Lower leg skin (tissue), 4 donors: ENCODE measurements at regions not wholly inside any gene's neighbourhood (a gene's known extent, or its start where the extent isn't known, plus 50 kb on each side); places are given as distances from the start of the nearest gene placed in this dataset.

Source experiments
- DNase-seq, 2 donors: peaks; one replicate each; pipeline ENCODE4 v3.0.0-alpha.2; 2019; ENCODE audit warnings: low spot score in 2 of 2
- H3K4me3 ChIP-seq: fragments of 200-600 bp; sonication (generic); 2 replicates; pipeline ENCODE4 v1.5.1; 2017; ENCODE audit warnings: mild to moderate bottlenecking, low read depth; ENCODE audit not compliant: poor library complexity, severe bottlenecking
- CTCF ChIP-seq, 3 donors: fragments of 450-650 bp; IDR thresholded peaks; one replicate each; pipeline ENCODE4 v1.5.1; 2016; ENCODE audit warnings: antibody characterized with exemption in 3 of 3, mild to moderate bottlenecking in 3 of 3, moderate library complexity in 2 of 3
- POLR2A ChIP-seq, 2 donors: fragments of 450-650 bp; IDR thresholded peaks; one replicate each; pipeline ENCODE4 v1.6.1; 2016 to 2017; ENCODE audit warnings: antibody characterized with exemption in 2 of 2, mild to moderate bottlenecking in 1 of 2, moderate library complexity in 1 of 2
- WGBS, 2 donors: methylation state at CpG; one replicate each; pipeline ENCODE4 v1.1.5; 2018; 5-methylcytosine and 5-hydroxymethylcytosine counted together
- intact Hi-C: fragments of 100-400 bp; cut with DNase I; formaldehyde crosslinking; loops from one replicate; pipeline ENCODE4 v1.15.0; 2023; ENCODE audit warnings: low total_unique reads

- DNase-seq: no peak
- TF ChIP-seq CTCF (IDR thresholded peaks at IDR 0.05) (no peak), POLR2A (IDR thresholded peaks at IDR 0.05) (no peak)
- no peak overlapping the region for H3K4me3 ChIP-seq
- intact Hi-C loops: no loop called here
- 66 to 80% methylated on average over 2 of the region's 2 CpGs for WGBS, 2 donors
Observed at GRCh38 chr1:112250892-112251291, 145.1 kb upstream of the CTTNBP2NL start.

- DNase-seq: no peak
- intact Hi-C loops: no loop called here
- TF ChIP-seq CTCF (IDR thresholded peaks at IDR 0.05) (no peak), POLR2A (IDR thresholded peaks at IDR 0.05) (no peak)
- WGBS, 2 donors: 37 to 50% methylated on average over 6 of the region's 6 CpGs
- H3K4me3 ChIP-seq: no peak overlapping the region
Observed at GRCh38 chr1:112251766-112252506, 144.1 kb upstream of the CTTNBP2NL start.

- 64 to 69% methylated on average over 2 of the region's 2 CpGs for WGBS, 2 donors
- no peak for DNase-seq
- TF ChIP-seq CTCF (IDR thresholded peaks at IDR 0.05) (no peak), POLR2A (IDR thresholded peaks at IDR 0.05) (no peak)
- no peak overlapping the region for H3K4me3 ChIP-seq
- intact Hi-C loops: no loop called here
Observed at GRCh38 chr1:112253366-112253765, 142.6 kb upstream of the CTTNBP2NL start.

GRCh38 chr1:112255080-112255479 is 140.9 kb upstream of the CTTNBP2NL start:
- intact Hi-C loops: no loop called here
- 65 to 100% methylated on average over 1 of the region's 1 CpG for WGBS, 2 donors
- TF ChIP-seq CTCF (IDR thresholded peaks at IDR 0.05) (no peak), POLR2A (IDR thresholded peaks at IDR 0.05) (no peak)
- DNase-seq: no peak
- no peak overlapping the region for H3K4me3 ChIP-seq

GRCh38 chr1:112256411-112256810 is 139.6 kb upstream of the CTTNBP2NL start:
- 25 to 53% methylated on average over 1 of the region's 1 CpG for WGBS, 2 donors
- H3K4me3 ChIP-seq: no peak overlapping the region
- DNase-seq: no peak
- intact Hi-C loops: no loop called here
- TF ChIP-seq POLR2A (IDR thresholded peaks at IDR 0.05) (no peak), CTCF (IDR thresholded peaks at IDR 0.05) (no peak)
